GM13976 (cell line): ENCODE measurements at regions not wholly inside any gene's neighbourhood (a gene's known extent, or its start where the extent isn't known, plus 50 kb on each side); places are given as distances from the start of the nearest gene placed in this dataset.

ENCODE experiments used
- DNase-seq: peaks from one replicate; pipeline ENCODE4 v3.0.0; 2012; ENCODE audit warnings: low spot score
- CTCF ChIP-seq: IDR thresholded peaks from 2 replicates; pipeline ENCODE4 v1.5.1; 2012; ENCODE audit warnings: borderline replicate concordance, mild to moderate bottlenecking; ENCODE audit not compliant: insufficient read depth; ENCODE audit errors: extremely low read depth, missing control alignments, control extremely low read depth
- in situ Hi-C: fragments of 300-500 bp; cut with MboI; formaldehyde crosslinking; loops from one replicate; pipeline ENCODE4 v1.12.0; 2022; ENCODE audit warnings: low sequenced_read_pairs, mixed read lengths, inconsistent platforms; ENCODE audit not compliant: unreplicated experiment

GRCh38 chr1:5053744-5054143 is 399.3 kb downstream of the AJAP1 start:
- no peak for TF ChIP-seq CTCF
- in situ Hi-C loops, result no loop called here
- no peak for DNase-seq

GRCh38 chr1:5029136-5029535 is 374.7 kb downstream of the AJAP1 start:
- no peak for TF ChIP-seq CTCF
- no peak for DNase-seq
- in situ Hi-C loops, result no loop called here

GRCh38 chr1:5012249-5012648 is 357.8 kb downstream of the AJAP1 start:
- no peak for DNase-seq
- in situ Hi-C loops, result no loop called here
- TF ChIP-seq CTCF, result no peak

- in situ Hi-C loops, result no loop called here
- DNase-seq, result no peak
- no peak for TF ChIP-seq CTCF
Observed at GRCh38 chr1:5010656-5011055, 356.2 kb downstream of the AJAP1 start.

GRCh38 chr1:5010236-5010635 is 355.8 kb downstream of the AJAP1 start:
- in situ Hi-C loops, result no loop called here
- TF ChIP-seq CTCF, result no peak
- DNase-seq, result no peak

- no peak for TF ChIP-seq CTCF
- no peak for DNase-seq
- in situ Hi-C loops, result no loop called here
Observed at GRCh38 chr1:5009376-5010065, 355.1 kb downstream of the AJAP1 start.
